A673 (cell line): ENCODE measurements at regions not wholly inside any gene's neighbourhood (a gene's known extent, or its start where the extent isn't known, plus 50 kb on each side); places are given as distances from the start of the nearest gene placed in this dataset.

Experiments used
- BruUV-seq: library from RNA; stranded (reverse); fragments of 400-500 nt; replicated peaks from 2 replicates; lab custom pipeline; 2021; lab: Mats Ljungman, UMichigan
- CTCF ChIA-PET: fragments of 300-600 bp; sonication (Branson Sonifier 250); formaldehyde crosslinking; loops from one replicate; lab custom pipeline; 2022; ENCODE audit warnings: antibody characterized with exemption; lab: Charles Lee
- POLR2A ChIA-PET: fragments of 300-600 bp; sonication (Branson Sonifier 250); formaldehyde crosslinking; loops from one replicate; lab custom pipeline; 2022; ENCODE audit warnings: antibody characterized with exemption; ENCODE audit not compliant: low non-redundant PET; lab: Charles Lee
- DNase-seq: peaks from one replicate; pipeline ENCODE4 v3.0.0-alpha.2; 2015; ENCODE audit warnings: low spot score
- H3K27ac ChIP-seq: fragments of 200-600 bp; sonication (generic); 2 replicates; pipeline ENCODE4 v1.5.1; 2016; ENCODE audit warnings: mixed run types, low read depth, mild to moderate bottlenecking, mixed read lengths, antibody characterized with exemption, low read length; ENCODE audit not compliant: poor library complexity, severe bottlenecking
- H3K27me3 ChIP-seq: fragments of 200-600 bp; sonication (generic); replicated peaks from 2 replicates; pipeline ENCODE4 v1.6.1; 2017; ENCODE audit warnings: mixed run types, low read depth, mild to moderate bottlenecking, mixed read lengths, antibody characterized with exemption, low read length; ENCODE audit not compliant: insufficient read depth, poor library complexity
- H3K36me3 ChIP-seq: fragments of 200-600 bp; sonication (generic); 2 replicates; pipeline ENCODE4 v1.6.1; 2016; ENCODE audit warnings: mixed run types, mild to moderate bottlenecking, mixed read lengths, antibody characterized with exemption, low read length; ENCODE audit not compliant: insufficient read depth, poor library complexity, severe bottlenecking
- H3K4me1 ChIP-seq: fragments of 200-600 bp; sonication (generic); 2 replicates; pipeline ENCODE4 v1.6.1; 2017; ENCODE audit warnings: mixed run types, mild to moderate bottlenecking, mixed read lengths, antibody characterized with exemption, low read length; ENCODE audit not compliant: insufficient read depth, poor library complexity, severe bottlenecking
- H3K4me3 ChIP-seq: fragments of 200-600 bp; sonication (generic); 2 replicates; pipeline ENCODE4 v1.5.1; 2016; ENCODE audit warnings: low read depth, mixed run types, mild to moderate bottlenecking, mixed read lengths, low read length; ENCODE audit not compliant: poor library complexity, severe bottlenecking
- H3K9me3 ChIP-seq: fragments of 200-600 bp; sonication (generic); 2 replicates; pipeline ENCODE4 v1.6.1; 2016; ENCODE audit warnings: mixed run types, low read depth, mild to moderate bottlenecking, mixed read lengths, antibody characterized with exemption, low read length; ENCODE audit not compliant: poor library complexity, severe bottlenecking
- CTCF ChIP-seq: fragments of 300-800, 200-600 bp; sonication (generic); conservative IDR thresholded peaks from 2 replicates; pipeline ENCODE4 v1.5.1; 2017; ENCODE audit warnings: low read depth, mild to moderate bottlenecking, antibody characterized with exemption, low read length, moderate library complexity, mixed read lengths
- EZH2 ChIP-seq: fragments of 200-600 bp; sonication (generic); IDR thresholded peaks from 2 replicates; pipeline ENCODE4 v1.6.1; 2017; ENCODE audit warnings: borderline replicate concordance, low read depth, mild to moderate bottlenecking, mixed read lengths, antibody characterized with exemption, low read length; ENCODE audit not compliant: poor library complexity, severe bottlenecking
- intact Hi-C: fragments of 100-400 bp; cut with micrococcal nuclease; formaldehyde crosslinking; loops from one replicate; pipeline ENCODE4 v1.10.0; 2022; ENCODE audit not compliant: unreplicated experiment

DNA sequence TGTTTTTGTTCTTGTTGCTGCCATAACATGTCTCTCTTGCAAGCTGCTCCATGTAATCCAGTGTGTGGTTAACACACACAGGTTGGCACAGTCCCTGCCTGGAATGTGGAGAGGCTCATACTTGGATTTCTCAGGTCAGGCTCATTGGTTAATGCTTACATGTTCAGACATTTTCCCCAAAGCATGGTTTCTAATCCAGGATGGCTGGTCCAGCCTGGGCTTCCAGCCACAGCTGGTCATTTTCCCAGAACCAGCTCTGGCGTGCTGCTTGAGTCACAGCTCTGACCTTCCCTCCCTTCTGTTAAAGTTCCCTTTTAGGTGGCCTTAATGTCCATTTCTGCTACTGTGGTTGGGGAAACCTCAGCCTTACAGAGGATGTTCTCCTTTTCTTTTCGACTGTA is 294.3 kb downstream of the TAF11L14 start:
- Histone ChIP-seq H3K27me3 (no peaks in the 10 kb centered on the region), H3K9me3 (peaks cover 9% of the 10 kb centered on the region), H3K27ac (no peak overlapping the region), H3K36me3 (no peaks in the 10 kb centered on the region), H3K4me3 (no peak overlapping the region), H3K4me1 (peaks cover 4% of the 10 kb centered on the region)
- TF ChIP-seq EZH2 (no peak), CTCF (no peak)
- no TSS peak for BruUV-seq
- intact Hi-C loops, result no loop called here
- ChIA-PET POLR2A (no interaction called here), CTCF (no interaction called here)
- DNase-seq, result no peak

DNA sequence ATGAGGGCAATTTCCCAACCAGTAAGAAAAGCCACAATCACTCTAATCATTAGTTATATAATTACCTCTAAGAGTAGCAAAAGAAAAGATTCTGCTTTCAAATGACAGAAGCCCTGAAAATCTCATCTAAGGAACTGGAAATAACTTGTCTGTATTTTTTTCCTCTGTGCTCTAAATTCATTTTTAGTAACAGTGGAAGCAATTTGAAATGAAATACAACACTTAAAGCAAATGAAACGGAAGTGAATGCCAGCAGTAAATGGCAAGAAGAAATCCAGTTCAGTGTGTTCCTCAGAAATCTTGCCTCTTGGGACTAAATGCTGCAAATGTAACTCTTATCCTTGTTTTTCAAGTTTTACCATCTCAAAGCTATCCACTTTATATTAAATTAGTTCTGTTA is 294.9 kb downstream of the TAF11L14 start:
- ChIA-PET CTCF (no interaction called here), POLR2A (no interaction called here)
- peaks cover 15% of the 10 kb centered on the region for H3K9me3 ChIP-seq
- no peak overlapping the region for H3K4me3 ChIP-seq
- intact Hi-C loops, result no loop called here
- BruUV-seq, result no TSS peak
- H3K36me3 ChIP-seq, result no peaks in the 10 kb centered on the region
- no peak for TF ChIP-seq CTCF
- no peak overlapping the region for H3K27ac ChIP-seq
- peak; percentile 4 for DNase-seq
- peaks cover 4% of the 10 kb centered on the region for H3K4me1 ChIP-seq
- H3K27me3 ChIP-seq, result no peaks in the 10 kb centered on the region

DNA sequence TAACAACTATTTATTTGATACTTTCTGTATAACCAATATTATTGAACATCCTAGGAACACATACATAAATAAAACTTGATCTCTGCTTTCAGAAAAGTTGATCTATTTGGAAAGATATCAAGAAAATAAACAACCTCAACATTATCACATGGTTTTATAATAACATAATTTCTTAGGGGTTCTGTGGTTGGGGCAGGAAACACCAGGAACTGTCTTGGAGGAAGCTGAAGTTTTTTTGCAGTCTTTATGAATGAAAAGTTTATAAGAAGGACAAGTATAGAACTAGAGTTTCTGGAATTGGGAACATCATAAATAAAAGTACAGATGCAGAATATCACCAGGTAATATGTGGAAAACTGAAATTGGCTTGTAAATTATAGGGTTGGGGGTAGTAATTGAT is 296.1 kb downstream of the TAF11L14 start:
- Histone ChIP-seq H3K36me3 (no peaks in the 10 kb centered on the region), H3K4me1 (peaks cover 4% of the 10 kb centered on the region), H3K27me3 (no peaks in the 10 kb centered on the region), H3K27ac (no peak overlapping the region), H3K9me3 (peaks cover 23% of the 10 kb centered on the region), H3K4me3 (no peak overlapping the region)
- no peak for DNase-seq
- TF ChIP-seq CTCF, result no peak
- TF ChIP-seq EZH2, result no peak
- intact Hi-C loops, result no loop called here
- no TSS peak for BruUV-seq
- ChIA-PET CTCF (no interaction called here), POLR2A (no interaction called here)
